Omental fat pad (tissue), 3 donors: ENCODE measurements at regions not wholly inside any gene's neighbourhood (a gene's known extent, or its start where the extent isn't known, plus 50 kb on each side); places are given as distances from the start of the nearest gene placed in this dataset.
"Not testable (repeated sequence)": the region's sequence is repeated elsewhere in the genome, so short reads cannot be mapped to it uniquely, and the experiment has no call there.

ENCODE experiments used
- ATAC-seq: fragments of 150-250 bp; one replicate; pipeline ENCODE4 v1.9.1; 2016; ENCODE audit warnings: mild to moderate bottlenecking, moderate library complexity; ENCODE audit not compliant: low FRiP score
- DNase-seq: peaks from one replicate; pipeline ENCODE4 v3.0.0-alpha.2; 2019; ENCODE audit warnings: low spot score
- TF ChIP-seq, protein P1 (sequence below), 3 donors: fragments of 450-650 bp; IDR thresholded peaks; one replicate each; pipeline ENCODE4 v1.5.1; 2016 to 2017; ENCODE audit warnings: antibody characterized with exemption in 3 of 3, mild to moderate bottlenecking in 3 of 3, moderate library complexity in 2 of 3

DNA sequence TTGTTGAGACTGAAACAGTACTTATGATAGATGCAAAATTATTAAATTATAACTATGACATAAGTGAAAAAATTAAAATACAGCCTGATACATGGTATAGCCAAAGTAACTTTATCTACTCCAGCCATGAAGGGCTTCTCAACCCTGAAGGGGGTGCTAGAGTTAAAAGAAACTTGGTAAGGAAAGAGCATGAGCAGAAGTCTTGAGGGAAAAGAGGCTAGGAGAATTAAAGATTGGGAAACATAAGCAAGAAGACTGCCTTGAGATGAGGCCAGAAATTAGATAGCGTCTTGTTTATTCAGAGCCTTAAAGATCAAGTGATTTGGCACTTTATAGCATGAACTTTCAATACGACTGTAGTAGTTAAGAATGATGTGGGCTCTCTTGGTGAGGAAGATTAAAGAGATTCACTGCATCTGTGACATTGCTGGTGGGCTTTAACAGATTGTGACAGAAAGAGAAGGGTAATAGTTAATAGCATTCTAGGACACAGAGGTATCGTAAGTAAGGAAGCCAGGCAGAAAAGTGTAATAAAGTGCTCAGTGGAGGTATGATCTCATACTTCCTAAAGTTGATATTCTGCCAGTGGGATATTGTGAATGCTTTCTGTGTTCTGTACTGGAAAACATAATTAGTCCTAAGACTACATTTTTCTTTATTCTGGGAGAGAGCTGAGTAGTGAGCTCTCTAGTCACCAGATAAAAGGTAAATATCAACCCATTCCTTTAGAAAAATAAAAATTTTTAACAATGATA is 385.4 kb upstream of the PRR20A start:
- no peak for ATAC-seq
- TF ChIP-seq, protein P1, sequence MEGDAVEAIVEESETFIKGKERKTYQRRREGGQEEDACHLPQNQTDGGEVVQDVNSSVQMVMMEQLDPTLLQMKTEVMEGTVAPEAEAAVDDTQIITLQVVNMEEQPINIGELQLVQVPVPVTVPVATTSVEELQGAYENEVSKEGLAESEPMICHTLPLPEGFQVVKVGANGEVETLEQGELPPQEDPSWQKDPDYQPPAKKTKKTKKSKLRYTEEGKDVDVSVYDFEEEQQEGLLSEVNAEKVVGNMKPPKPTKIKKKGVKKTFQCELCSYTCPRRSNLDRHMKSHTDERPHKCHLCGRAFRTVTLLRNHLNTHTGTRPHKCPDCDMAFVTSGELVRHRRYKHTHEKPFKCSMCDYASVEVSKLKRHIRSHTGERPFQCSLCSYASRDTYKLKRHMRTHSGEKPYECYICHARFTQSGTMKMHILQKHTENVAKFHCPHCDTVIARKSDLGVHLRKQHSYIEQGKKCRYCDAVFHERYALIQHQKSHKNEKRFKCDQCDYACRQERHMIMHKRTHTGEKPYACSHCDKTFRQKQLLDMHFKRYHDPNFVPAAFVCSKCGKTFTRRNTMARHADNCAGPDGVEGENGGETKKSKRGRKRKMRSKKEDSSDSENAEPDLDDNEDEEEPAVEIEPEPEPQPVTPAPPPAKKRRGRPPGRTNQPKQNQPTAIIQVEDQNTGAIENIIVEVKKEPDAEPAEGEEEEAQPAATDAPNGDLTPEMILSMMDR (IDR thresholded peaks at IDR 0.05), result no peak
- no peak for DNase-seq

GRCh38 chr13:56763333-56763732 is 377.4 kb upstream of the PRR20A start:
- not testable (repeated sequence) for ATAC-seq, DNase-seq

GRCh38 chr13:56773148-56773547 is 367.6 kb upstream of the PRR20A start:
- DNase-seq (no peak), ATAC-seq (no peak)
- TF ChIP-seq, protein P1 (IDR thresholded peaks at IDR 0.05), result no peak

DNA sequence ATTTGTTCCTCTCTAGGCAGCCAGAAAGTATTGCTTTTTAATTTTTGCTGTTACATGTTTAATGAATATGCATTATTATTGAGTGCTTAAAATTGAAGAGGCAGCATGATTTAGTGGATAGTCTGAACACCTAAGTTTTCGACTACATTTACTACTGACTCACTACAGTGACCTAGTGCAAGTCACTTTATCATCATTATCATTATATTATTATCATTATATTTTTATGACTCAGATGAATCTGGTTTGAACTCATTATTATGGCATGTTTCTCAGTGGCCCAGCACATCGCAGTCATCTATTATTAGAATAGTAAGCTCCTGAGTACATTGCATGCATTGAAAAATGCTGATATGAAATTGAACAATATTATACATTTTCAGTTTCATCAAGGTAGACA is 351.2 kb upstream of the PRR20A start:
- DNase-seq (no peak), ATAC-seq (no peak)
- TF ChIP-seq, protein P1 (IDR thresholded peaks at IDR 0.05), result no peak

- DNase-seq (no peak), ATAC-seq (no peak)
- TF ChIP-seq, protein P1 (IDR thresholded peaks at IDR 0.05), result no peak
Observed at GRCh38 chr13:56837161-56837560, 303.6 kb upstream of the PRR20A start.

DNA sequence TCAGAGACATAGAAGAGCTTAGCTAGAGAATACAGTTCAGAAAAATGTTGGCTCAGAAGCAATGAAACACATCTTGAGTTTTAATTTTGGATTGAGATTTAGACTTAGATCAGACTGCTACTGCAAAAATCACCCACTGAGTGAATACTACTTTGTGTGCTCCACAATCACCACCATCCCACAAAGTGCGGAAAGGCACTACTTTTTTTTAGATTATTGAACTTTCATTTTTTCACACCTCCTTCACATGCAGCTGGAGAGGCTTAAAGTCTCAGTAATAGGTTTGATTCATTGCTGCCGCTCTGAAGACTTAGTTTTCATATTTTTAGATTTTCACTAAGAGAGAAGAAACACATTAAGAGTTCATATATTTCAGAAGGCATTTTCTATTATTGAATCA is 289.9 kb upstream of the PRR20A start:
- DNase-seq (no peak), ATAC-seq (no peak)
- TF ChIP-seq, protein P1 (IDR thresholded peaks at IDR 0.05), result no peak

DNA sequence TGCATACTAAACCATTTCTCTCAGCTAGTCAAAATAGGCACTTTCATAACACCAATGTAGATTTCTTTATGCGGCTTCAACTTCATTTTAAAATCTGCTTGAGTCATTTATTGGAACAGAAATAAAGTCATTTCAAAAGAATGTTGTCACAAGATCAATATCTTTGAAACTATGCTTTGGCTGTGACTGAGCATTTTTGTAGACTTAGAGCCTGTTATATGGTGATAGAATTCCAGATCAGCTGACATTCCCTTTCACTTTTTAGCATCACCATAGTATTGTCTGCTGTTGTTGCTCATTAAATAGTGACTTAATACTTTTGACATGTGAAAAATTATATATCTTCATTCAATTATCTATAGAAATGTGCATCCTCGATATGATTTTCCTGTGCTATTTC is 279.2 kb upstream of the PRR20A start:
- TF ChIP-seq, protein P1 (IDR thresholded peaks at IDR 0.05), result no peak
- DNase-seq, result no peak
- ATAC-seq, result no peak
